OCI-LY7 (cell line): ENCODE measurements at regions not wholly inside any gene's neighbourhood (a gene's known extent, or its start where the extent isn't known, plus 50 kb on each side); places are given as distances from the start of the nearest gene placed in this dataset.

Experiments
- BruUV-seq: library from RNA; stranded (reverse); fragments of 400-500 nt; replicated peaks from 2 replicates; lab custom pipeline; 2021; lab: Mats Ljungman, UMichigan
- CTCF ChIA-PET: fragments of 300-600 bp; sonication (Branson Sonifier 250); formaldehyde crosslinking; loops from one replicate; lab custom pipeline; 2022; ENCODE audit warnings: antibody characterized with exemption; ENCODE audit not compliant: unreplicated experiment; lab: Charles Lee
- POLR2A ChIA-PET: fragments of 300-600 bp; sonication (Branson Sonifier 250); formaldehyde crosslinking; loops from one replicate; lab custom pipeline; 2022; ENCODE audit warnings: antibody characterized with exemption; lab: Charles Lee
- DNase-seq: peaks from one replicate; pipeline ENCODE4 v3.0.0-alpha.2; 2015; ENCODE audit warnings: low spot score
- H2AFZ ChIP-seq: fragments of 200-600 bp; sonication (generic), shearing (Covaris generic); 2 replicates; pipeline ENCODE4 v1.6.1; 2014; ENCODE audit warnings: mild to moderate bottlenecking, antibody characterized with exemption, low read length, moderate library complexity
- H3K27ac ChIP-seq: fragments of 200-600 bp; sonication (generic); 2 replicates; pipeline ENCODE4 v1.5.1; 2014; ENCODE audit warnings: mixed run types, low read depth, mild to moderate bottlenecking, moderate library complexity, low read length, inconsistent platforms; ENCODE audit not compliant: poor library complexity, severe bottlenecking
- H3K36me3 ChIP-seq: fragments of 200-600 bp; sonication (generic); 2 replicates; pipeline ENCODE4 v1.6.1; 2014; ENCODE audit warnings: mild to moderate bottlenecking, antibody characterized with exemption, low read length, moderate library complexity, mixed read lengths; ENCODE audit not compliant: insufficient read depth
- H3K4me1 ChIP-seq: fragments of 200-600 bp; sonication (generic); 2 replicates; pipeline ENCODE4 v1.5.1; 2014; ENCODE audit warnings: mild to moderate bottlenecking, low read length; ENCODE audit not compliant: insufficient read depth, poor library complexity, severe bottlenecking
- H3K4me2 ChIP-seq: fragments of 200-600 bp; sonication (generic); 2 replicates; pipeline ENCODE4 v1.6.1; 2014; ENCODE audit warnings: mild to moderate bottlenecking, low read length
- H3K4me3 ChIP-seq: fragments of 200-600 bp; sonication (generic); 2 replicates; pipeline ENCODE4 v1.5.1; 2014; ENCODE audit warnings: mild to moderate bottlenecking, low read depth, low read length; ENCODE audit not compliant: poor library complexity, severe bottlenecking
- H3K79me2 ChIP-seq: fragments of 200-600 bp; sonication (generic); 2 replicates; pipeline ENCODE4 v1.6.1; 2016; ENCODE audit warnings: low read depth, mild to moderate bottlenecking, low read length, moderate library complexity, mixed read lengths; ENCODE audit not compliant: insufficient read depth
- H3K9me2 ChIP-seq: fragments of 200-600 bp; sonication (generic); 2 replicates; pipeline ENCODE4 v1.6.1; 2016; ENCODE audit warnings: mild to moderate bottlenecking, low read length, mixed read lengths; ENCODE audit not compliant: insufficient read depth
- H3K9me3 ChIP-seq: fragments of 200-600 bp; sonication (generic); 2 replicates; pipeline ENCODE4 v1.6.1; 2014; ENCODE audit warnings: mild to moderate bottlenecking, mixed run types, low read length, mixed read lengths
- H4K20me1 ChIP-seq: fragments of 200-600 bp; sonication (generic); 2 replicates; pipeline ENCODE4 v1.6.1; 2014; ENCODE audit warnings: mild to moderate bottlenecking, antibody characterized with exemption, low read length, moderate library complexity, mixed read lengths; ENCODE audit not compliant: insufficient read depth
- EZH2phosphoT487 ChIP-seq: fragments of 200-600 bp; sonication (generic); IDR thresholded peaks from 2 replicates; pipeline ENCODE4 v1.6.1; 2018; ENCODE audit warnings: low read depth, borderline replicate concordance, mild to moderate bottlenecking, mixed run types, antibody characterized with exemption, low read length, moderate library complexity, mixed read lengths
- intact Hi-C: fragments of 100-400 bp; cut with micrococcal nuclease; formaldehyde crosslinking; loops from one replicate; pipeline ENCODE4 v1.10.0; 2022; ENCODE audit not compliant: unreplicated experiment
- TF ChIP-seq, protein P1 (sequence below): fragments of 200-600 bp; sonication (generic); conservative IDR thresholded peaks from 2 replicates; pipeline ENCODE4 v1.5.1; 2014; ENCODE audit warnings: mild to moderate bottlenecking, antibody characterized with exemption, low read length, moderate library complexity, mixed read lengths

DNA sequence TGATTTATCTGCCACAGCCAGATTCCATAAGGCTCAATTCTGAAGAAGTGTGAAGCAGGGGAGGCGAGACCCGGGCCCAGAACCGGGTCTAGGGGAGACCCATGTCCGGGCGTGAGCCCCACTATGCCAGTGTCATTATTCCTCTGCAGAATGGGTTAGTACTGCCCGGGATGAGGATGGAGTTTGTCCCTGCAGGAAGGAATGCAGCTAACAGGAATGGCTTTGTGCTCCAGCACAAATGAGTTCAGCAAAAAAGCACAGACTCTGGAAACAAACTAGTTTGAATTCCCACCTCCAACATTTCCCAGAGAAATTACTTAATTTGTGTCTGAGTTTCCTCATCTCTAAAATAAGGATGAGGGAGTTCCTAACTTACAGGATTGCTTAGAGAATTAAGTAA lies 202.9 kb downstream of the SYK start:
- Histone ChIP-seq H3K79me2 (no peaks in the 10 kb centered on the region), H3K9me2 (no peaks in the 10 kb centered on the region), H3K36me3 (no peaks in the 10 kb centered on the region), H3K27ac (no peak overlapping the region), H2AFZ (no peak overlapping the region), H3K9me3 (no peaks in the 10 kb centered on the region), H3K4me2 (no peak overlapping the region), H3K4me1 (no peaks in the 10 kb centered on the region), H4K20me1 (no peaks in the 10 kb centered on the region), H3K4me3 (no peak overlapping the region)
- no peak for DNase-seq
- TF ChIP-seq, protein P1, sequence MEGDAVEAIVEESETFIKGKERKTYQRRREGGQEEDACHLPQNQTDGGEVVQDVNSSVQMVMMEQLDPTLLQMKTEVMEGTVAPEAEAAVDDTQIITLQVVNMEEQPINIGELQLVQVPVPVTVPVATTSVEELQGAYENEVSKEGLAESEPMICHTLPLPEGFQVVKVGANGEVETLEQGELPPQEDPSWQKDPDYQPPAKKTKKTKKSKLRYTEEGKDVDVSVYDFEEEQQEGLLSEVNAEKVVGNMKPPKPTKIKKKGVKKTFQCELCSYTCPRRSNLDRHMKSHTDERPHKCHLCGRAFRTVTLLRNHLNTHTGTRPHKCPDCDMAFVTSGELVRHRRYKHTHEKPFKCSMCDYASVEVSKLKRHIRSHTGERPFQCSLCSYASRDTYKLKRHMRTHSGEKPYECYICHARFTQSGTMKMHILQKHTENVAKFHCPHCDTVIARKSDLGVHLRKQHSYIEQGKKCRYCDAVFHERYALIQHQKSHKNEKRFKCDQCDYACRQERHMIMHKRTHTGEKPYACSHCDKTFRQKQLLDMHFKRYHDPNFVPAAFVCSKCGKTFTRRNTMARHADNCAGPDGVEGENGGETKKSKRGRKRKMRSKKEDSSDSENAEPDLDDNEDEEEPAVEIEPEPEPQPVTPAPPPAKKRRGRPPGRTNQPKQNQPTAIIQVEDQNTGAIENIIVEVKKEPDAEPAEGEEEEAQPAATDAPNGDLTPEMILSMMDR, result no peak
- TF ChIP-seq EZH2phosphoT487, result no peak
- CTCF ChIA-PET, result no interaction called here
- BruUV-seq, result no TSS peak
- intact Hi-C loops, result no loop called here
- POLR2A ChIA-PET, result interaction anchor here (0.5 kb wide), 1 partner anchor 460 kb away, joined by 3 read pairs; no protein-coding TSS in a partner anchor

DNA sequence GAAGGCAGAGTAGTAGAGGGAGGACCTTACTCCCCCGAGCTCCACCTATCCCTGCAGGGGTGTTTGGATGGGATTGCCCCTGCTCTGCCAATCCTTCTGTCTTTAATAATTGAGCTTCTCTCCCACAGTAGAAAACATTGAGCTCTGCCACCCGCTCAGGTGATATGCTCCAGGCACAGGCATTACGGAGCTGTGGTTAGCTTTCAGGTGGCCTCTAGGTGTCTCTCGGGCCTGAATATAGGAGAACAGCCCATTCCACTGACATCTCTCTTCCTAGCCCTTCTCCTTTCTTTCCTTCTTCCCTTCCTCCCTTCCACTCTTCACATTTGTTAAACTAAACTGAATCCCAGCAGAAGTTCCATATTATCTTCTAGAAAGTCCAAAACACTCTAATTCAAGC lies 203.4 kb downstream of the SYK start:
- H4K20me1 ChIP-seq, result no peaks in the 10 kb centered on the region
- H2AFZ ChIP-seq, result no peak overlapping the region
- H3K9me2 ChIP-seq, result no peaks in the 10 kb centered on the region
- intact Hi-C loops, result no loop called here
- POLR2A ChIA-PET, result interaction anchor here (0.5 kb wide), 1 partner anchor 460 kb away, joined by 3 read pairs; no protein-coding TSS in a partner anchor
- no peak overlapping the region for H3K27ac ChIP-seq
- H3K9me3 ChIP-seq, result no peaks in the 10 kb centered on the region
- no peak overlapping the region for H3K4me2 ChIP-seq
- TF ChIP-seq EZH2phosphoT487, result no peak
- TF ChIP-seq, protein P1, result peak; percentile 45
- CTCF ChIA-PET, result no interaction called here
- no peaks in the 10 kb centered on the region for H3K36me3 ChIP-seq
- H3K4me3 ChIP-seq, result no peak overlapping the region
- BruUV-seq, result no TSS peak
- DNase-seq, result peak; percentile 19
- no peaks in the 10 kb centered on the region for H3K79me2 ChIP-seq
- no peaks in the 10 kb centered on the region for H3K4me1 ChIP-seq

DNA sequence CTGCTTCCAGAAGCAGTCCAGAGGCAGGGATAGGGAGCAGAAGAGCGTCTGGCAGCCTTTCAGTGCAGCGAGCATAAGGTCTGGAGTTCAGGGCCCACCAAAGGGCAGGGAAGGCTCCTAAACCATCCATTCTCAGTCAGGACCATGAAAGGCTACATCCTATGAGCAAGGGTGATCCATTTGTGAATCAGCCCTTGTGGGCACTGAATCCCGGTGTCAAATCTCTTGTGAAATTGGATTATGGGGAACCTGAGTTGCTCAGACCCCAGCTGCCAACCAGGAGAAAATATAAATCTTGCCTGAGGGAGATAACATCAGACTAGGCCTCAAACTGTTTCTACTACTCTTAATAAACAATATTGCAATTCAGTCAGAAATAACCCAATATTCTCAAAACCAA lies 204.4 kb downstream of the SYK start:
- BruUV-seq, result no TSS peak

More for the DNA sequence above, 204.4 kb downstream of the SYK start:
- CTCF ChIA-PET, result no interaction called here
- Histone ChIP-seq H3K4me3 (no peak overlapping the region), H3K27ac (no peak overlapping the region), H3K9me3 (no peaks in the 10 kb centered on the region), H3K9me2 (no peaks in the 10 kb centered on the region), H2AFZ (no peak overlapping the region), H3K4me1 (no peaks in the 10 kb centered on the region), H3K36me3 (no peaks in the 10 kb centered on the region), H3K4me2 (no peak overlapping the region), H4K20me1 (no peaks in the 10 kb centered on the region), H3K79me2 (no peaks in the 10 kb centered on the region)
- POLR2A ChIA-PET, result interaction anchor here (1.0 to 1.3 kb wide), 2 partner anchors 11 to 15 kb away, joined by 3 to 5 read pairs; no protein-coding TSS in a partner anchor
- no peak for DNase-seq
- intact Hi-C loops, result no loop called here
- TF ChIP-seq, protein P1, result no peak
- TF ChIP-seq EZH2phosphoT487, result no peak
